ENCODE measurements at regions not wholly inside any gene's neighbourhood (a gene's known extent, or its start where the extent isn't known, plus 50 kb on each side); places are given as distances from the start of the nearest gene placed in this dataset.

DNA sequence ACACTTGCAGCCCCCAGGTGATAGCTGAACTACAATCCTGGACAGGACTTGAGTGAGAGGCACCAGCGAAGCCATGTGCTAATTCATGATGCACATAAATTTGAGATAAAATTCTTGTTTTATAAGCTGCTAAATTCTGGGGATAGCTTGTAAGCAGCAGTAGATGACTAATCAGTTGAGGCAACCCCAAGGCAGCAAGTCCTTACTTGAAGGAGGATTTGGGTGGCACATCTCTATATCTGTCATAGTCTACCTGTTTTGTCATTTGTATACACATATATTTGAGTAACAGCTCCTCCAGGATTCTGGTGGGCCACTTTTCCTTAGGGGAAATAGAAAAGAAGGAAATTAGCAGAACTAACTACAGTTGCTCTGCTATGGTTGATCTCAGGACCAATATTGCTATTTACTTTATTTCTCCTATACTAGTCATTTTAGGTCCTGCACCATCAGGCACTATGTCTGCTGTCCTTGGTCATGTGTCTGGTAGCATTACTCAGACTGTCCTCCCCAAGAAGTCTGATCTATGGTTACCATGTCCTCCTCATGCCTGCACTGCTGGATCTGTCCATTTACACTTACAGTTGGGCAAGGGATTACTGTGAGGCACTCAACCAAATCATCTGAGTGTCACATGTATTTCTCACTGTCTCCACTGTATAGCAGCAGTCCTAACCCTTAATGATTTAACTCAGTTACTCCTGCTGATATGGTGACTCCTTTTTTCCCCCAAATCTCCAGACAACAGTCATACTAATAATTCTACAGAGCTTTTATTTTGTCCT, 436.0 kb upstream of the CWC22 start:
- DNase-seq = no peak

DNA sequence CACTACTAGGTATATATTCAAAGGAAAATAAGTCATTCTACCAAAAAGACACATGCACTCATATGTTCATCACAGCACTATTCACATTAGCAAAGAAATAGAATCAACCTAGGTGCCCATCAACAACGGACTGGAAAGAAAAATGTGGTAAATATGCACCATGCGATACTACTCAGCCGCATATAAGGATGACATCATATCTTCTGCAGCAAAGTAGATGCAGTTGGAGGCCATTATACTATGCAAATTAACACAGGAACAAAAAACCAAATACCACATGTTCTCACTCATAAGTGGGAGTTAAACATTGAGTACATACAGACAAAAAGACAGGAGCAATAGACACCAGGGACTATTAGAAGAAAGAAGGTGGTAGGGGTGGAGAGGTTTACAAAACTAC, 412.1 kb upstream of the CWC22 start:
- no peak for DNase-seq

DNA sequence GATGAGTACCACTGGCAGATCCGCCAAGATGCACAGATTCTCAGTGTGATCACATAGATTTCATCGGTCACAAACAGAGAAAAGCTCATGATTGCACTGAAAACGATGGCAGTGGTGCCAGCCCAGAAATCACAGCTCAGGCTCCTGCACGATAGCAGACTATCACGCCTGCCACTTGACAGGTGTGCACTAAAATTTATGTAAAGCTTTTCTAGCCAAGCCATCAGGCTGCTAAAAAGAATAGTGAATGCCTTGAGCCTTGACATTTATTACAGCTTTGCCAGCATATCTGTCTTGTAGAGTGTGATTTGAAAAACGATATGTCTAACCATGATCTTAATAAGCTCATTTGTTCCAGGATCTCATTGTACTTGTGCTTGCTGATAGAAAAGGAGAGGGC, 409.5 kb upstream of the CWC22 start:
- DNase-seq = no peak

DNA sequence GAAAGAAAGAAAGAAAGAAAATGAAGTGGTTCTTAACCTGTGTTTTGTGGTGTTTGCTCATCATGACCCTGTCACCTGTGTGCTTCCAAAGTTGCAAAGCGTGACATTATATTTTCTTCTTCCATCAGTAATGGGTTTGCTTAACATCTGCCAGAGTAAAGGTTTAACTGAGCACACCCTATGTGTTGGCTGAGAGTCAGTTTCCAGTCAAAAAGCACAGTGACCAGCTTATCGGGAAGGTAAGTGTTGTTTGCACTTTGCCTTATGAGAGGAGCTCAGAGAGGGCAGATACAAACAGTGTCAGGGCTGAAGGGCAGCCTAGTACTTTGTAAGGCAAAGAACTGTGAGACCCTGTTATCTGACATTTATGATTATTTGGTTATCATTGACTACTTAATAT, 406.2 kb upstream of the CWC22 start:
- DNase-seq = no peak

DNA sequence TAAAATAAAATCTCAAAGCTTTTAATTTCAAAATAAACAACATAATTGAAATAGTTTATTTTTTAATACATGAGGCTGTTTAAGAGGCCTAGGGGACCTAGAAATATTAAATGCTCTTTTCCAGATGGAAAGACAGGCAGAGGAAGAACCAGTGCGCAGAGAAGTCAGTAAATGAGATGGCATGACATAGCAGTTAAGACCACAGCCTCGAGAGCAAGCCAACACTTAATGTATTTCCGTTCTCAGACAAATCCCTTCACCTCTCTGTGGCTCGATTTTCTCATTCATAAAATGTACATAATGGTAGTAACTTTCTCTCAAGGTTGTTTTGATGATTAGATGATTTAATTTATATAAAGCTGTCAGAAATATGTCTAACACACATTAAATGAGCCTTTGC, 405.1 kb upstream of the CWC22 start:
- no peak for DNase-seq

DNA sequence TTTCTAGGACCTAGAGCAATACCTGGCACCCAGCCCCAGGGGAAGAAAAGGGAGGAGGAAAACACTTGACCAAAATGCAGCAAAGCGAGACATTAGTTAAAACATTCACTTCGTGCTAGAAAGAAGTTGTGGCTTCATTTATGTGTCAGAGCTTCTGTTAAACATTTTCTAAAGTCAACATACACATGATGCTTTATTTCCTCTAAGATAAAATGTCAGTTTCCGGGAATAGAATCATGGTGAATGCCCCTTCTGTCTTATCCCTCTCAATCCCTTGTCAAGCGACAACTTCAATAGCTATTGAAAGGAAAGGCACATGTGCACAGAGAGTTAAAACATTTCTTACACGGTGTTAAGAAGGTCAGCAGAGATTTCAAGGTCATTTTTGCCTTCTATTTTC, 404.6 kb upstream of the CWC22 start:
- DNase-seq = no peak

DNA sequence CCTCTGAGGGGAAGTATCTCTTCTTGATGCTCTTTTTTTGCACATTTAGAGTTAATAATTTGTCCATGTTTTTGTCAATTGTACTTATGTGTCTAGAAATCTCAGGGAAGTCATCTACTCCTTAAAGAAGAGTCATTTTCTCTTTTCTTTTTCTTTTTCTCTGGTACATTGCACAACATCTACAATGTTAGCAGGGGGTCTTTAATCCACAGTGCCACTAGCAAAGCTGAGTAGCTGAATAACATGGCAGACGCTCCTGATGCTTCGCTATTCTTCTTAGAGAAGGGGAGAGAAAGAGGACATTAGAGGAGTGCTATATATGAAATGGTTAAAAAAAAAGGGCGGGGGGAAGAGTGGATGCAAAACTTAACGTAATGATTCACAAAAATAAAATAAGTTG, 399.6 kb upstream of the CWC22 start:
- DNase-seq = no peak

DNA sequence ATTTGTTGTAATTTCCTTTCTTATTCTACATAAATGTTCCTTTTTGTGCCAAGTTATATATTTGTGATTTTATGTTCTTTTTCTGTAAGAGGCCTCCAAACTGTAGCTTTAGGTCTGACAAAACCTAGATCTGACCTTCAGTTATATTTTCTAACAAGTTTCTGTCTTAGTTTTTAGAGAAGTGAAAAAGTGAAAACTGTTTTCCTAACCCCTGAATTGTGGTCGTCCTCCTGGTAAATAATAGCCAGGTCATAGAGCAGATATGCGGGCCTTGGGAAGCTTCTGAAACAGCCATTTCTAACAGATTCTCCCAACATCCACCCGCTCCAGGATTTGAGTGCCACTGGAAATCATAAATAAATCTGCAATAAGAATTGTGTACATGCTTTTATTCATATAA, 398.4 kb upstream of the CWC22 start:
- DNase-seq = no peak

DNA sequence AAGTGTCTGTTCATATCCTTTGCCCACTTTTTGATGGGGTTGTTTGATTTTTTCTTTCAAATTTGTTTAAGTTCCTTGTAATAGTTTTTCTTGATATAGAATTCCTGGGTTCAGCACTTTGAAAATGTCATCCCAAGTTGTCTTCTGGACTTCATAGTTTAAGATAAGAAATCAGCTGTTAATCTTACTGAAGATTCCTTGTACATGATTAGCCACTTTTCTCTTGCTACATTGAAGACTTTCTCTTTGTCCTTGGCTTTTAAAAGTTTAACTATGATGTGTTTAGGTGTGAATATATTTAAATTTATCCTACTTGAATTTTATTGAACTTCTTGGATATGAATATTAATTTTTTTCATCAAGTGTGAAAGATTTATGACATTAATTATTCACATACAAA, 387.2 kb upstream of the CWC22 start:
- DNase-seq = no peak

DNA sequence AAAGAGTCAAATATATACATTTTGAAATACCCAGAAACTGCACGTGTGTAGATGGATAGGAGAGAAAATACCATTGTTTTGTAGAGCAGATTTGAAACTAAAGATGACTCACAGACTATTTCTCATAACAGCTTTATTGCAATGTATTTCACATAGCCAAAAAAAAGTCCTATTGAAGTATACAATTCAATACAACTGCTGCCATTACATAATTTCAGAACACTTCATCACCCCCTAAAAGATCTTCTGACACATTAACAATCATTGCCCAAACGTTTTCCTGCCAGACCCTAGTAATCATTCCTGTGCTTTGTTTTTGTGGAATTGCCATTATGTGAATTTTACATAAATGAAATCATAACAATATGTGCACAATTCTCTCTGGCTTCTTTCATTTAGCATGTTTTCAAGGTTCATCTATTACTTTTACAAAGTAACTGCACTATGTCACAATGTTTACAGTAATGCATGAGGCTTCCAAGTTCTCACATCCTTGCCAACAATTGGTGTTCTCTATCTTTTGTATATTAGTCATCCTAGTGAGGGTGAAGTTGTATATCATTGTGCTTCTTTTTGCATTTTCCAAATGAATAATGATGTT, 378.6 kb upstream of the CWC22 start:
- DNase-seq = no peak

DNA sequence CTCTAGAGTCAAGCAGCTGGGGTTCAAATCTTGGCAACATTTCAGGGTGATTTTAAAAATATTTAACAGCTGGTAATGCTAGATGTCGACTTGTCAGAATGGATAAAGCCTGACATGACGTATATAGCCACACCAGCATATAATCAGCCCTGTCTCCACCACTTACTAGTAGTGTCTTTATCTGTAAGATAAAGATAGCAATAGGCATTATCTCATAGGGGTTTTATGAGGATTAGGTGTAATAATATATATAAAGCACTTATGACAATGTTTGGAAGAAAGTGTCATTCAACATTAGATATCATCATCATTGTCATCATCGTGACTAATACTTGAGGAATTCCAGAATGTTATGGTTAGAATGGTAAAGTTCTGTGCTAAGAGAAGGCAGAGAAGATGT, 369.0 kb upstream of the CWC22 start:
- DNase-seq = no peak

DNA sequence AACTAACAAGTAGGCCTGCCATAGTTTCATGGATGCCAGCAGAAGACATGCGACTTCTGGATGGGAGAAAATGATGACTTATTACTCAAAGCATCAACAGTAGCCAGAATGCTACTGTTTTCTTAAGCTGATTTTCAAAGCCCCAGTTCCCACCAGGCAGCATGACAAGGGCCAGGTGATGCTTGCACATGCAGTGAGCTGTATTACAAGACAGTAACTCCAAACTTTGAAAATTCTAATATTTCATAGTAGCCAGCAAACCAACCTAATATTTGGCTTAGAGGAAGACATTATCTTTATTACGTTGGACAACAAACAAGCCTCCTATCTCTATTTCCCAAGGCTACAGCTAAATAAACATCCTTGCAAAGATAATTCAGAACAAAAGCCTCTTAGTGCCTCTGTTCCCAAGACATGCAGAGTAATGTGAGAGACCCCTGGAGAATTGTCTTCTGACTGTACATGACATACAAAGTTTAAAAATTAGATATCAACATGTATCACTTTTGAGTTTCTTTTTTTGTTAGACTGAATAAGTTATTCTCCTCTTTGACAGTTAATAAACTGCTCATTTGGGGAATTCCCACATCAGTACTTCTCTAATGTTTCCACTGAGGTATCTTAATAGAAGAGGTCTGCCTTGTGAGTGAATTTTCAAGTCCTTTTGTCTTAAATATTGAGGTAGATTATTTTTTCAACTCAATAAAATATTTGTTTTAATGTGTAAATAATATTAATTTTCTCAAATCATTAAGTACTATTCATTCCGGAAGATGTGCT, 367.6 kb upstream of the CWC22 start:
- no peak for DNase-seq

DNA sequence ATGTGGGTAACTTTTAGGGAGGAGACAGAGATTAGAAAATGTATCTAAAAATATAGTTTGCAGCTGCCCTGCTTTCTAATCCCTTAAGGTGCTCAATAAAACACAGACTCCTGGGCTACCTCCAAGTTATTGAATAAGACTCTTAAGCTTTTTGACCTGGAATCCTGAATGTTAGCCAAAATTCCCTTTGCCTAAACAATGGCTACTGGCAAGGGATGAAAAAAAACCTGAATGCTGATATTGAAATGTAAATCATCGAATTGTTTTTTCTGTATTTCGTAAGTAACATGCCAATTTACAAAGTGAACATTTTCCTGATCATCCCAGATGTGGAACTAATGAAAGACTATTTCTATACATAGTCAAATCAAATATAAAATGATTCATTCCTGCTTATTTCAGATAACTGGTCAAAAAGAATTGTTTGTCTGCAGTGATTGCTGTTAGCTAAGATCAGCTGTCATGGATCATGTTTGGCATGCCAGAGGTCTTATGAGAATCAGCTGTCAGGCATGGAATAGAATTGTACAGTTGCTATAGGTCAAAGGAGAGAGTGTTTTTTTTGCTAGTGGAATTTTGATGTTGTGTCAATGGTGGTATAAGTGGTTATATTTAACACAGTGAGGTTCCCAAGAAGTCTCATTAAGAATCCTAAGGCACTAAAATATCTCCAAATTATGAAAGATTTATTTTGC, 363.6 kb upstream of the CWC22 start:
- DNase-seq = no peak

DNA sequence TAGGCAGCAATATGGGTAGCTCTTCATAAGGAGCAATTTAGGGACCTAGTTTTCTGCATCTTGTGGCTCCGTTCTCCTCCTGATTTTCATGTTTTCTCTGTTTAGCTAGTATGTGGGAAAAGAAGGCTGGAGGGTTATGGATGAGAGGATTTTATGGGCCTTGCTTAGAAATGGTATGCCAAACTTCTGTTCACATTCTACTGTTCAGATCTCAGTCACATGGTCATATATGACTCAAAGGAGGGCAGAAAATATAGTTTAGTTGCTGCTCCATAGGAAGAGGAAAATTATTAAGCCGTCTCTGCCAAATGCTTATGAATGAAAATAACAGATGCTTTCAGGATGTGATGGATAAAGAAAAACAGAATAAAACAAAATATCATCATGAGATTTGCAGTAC, 361.8 kb upstream of the CWC22 start:
- DNase-seq = no peak

DNA sequence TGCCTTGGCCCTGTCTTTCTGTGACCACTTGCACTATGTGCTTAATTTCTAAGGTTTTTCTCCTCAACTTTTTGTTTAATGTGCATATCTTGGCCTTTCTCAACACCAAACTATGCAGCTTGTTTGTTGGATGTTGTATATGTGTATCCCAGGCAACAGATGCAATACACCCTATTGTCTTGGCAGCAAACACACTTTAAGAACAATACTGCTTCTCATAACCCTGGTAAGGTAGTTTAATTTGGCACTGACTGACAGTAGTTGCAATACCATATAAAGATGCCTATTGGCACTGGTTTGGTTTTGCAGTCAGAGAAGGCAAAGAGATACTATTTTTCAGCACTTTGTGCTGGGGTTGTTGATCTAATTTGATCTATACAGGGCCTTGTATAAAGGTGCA, 360.7 kb upstream of the CWC22 start:
- no peak for DNase-seq

DNA sequence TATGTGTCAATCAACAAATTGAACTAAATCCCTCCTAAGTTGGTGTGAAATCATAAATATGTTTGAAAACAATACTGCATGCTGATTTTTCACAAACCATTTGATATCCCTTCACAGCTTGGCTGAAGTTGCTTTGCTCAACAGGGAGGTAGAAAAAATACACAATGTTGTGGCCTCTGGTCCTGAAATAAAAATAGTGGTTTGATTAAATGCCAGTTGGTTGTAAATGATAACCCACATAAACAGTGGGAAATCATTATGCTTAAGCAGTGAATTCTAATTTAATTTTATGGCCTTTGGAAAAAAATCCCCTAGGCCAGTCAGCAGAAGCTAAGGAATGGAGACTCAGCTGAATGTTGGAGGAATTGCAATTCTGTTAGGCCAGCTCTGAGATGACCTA, 359.4 kb upstream of the CWC22 start:
- no peak for DNase-seq

DNA sequence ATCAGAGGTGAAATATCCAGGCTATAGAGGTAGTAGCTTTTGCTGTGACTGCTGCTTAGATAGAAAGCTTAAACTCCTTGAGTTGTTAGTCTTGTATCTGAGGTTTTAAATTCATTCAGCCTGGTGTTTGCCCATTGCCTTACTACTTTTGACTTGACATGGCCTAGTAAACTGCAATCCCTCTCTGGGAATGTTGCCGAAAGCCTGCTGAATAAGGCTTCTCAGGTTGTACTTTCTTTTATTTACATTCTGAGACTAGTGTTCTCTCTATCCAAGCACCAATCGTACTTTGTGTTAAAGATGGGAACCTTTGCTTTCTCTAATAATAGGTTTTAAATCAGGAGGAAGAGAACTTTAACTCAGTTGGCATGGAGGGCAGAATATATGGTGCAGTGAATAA, 357.6 kb upstream of the CWC22 start:
- DNase-seq = no peak

DNA sequence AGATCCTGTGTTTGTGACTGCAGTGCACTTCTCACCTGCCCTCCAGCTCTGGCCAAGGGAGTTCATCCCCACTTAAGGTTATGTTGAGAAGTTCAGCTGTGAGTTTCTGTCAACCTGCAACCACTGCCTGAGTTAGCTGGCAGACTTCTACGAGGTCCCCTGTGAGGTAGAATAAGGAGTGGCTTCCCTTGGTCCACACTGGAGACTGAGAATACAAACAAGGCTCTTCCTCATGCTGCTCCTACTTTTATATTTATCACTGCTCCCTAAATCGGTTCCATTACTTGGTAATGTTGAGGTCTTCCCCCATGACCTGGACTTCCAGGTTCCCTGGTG, 353.2 kb upstream of the CWC22 start:
- no peak for DNase-seq

DNA sequence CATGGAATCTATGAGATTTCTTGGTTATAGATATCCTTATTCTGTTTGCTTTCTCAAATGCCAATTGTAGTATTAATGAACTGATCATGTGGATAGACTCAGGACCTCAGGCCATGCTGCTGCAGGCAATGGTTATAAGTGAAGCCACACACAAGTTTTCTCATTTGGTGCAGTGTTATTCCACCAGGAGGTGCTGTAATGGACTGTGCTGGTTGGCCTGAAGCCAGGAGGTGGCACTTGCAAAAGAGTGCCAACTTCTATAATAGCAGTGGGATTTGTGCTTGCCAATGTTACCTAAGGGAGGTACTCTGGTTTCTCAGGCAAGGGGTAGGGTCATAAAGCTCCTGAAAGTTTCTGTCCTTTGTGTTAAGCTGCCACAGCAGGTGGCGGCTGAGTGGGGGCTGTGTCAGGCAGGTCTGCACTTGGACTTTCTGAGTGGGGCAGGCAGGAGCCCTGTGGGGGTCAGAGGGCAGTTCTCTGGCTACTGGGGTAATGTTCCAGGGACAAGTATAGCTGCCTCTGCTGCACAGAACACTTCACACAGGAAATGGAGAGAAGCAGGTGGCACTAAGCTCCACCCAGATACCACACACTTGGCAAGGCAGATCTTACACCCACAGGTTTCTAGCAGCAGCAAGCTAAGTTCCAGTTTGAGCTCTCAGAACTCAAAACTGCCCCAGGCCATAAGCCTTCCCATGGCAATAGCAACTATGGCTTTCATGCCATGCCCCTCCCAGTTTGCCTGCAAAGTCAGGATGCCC, 352.6 kb upstream of the CWC22 start:
- no peak for DNase-seq

DNA sequence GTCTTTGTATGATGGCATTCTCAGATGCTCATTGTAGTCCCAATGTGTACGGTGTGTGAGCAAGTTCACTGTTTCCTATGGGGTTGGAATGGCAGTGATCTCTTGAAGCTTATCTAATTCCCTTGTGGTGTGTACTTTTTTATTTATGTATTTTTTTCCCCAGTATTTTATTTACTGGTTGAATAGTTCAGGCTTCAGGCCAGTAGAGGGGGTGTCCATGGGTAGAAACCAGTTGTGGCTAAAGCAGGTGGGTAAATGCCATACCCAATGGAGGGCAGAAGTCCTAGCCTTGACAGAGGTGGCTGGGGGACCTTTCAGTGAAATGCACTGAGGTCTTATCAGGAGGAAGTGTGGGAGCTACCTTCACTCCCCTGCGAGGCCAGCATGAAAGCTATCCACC, 351.4 kb upstream of the CWC22 start:
- DNase-seq = no peak

DNA sequence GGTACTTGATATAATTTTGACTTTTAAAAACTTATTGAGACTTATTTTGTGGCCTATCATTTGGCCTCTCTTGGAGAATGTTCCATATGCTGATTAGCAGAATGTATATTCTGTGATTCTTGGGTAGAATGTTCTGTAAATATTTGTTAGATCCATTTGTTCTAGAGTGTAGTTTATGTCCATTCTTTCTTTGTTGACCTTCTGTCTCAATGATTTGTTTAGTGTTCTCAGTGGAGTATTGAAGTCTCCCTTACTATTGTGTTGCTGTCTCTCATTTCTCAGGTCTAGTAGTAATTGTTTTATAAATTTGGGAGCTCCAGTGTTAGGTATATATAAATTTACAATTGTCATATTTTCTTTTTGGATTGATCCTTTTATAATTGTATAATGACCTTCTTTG, 349.6 kb upstream of the CWC22 start:
- no peak for DNase-seq

DNA sequence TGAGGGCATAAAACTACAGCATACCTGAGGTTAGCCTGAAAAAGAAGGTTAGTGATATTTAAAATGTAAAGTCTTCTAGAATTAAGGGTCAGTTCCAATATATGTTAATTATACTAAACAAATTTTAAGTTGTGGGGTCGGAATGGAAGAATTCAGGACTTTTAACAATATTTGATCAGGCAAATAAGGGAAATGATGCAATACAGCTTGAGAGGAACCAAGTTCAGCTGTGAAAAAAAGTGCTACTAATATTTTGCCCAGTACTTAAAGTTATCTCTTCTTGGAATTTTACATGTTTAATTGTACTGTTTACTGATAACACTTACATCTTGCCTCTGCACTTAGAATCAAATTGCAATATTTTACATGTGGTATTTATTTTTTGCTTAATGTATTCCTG, 345.5 kb upstream of the CWC22 start:
- DNase-seq = no peak

DNA sequence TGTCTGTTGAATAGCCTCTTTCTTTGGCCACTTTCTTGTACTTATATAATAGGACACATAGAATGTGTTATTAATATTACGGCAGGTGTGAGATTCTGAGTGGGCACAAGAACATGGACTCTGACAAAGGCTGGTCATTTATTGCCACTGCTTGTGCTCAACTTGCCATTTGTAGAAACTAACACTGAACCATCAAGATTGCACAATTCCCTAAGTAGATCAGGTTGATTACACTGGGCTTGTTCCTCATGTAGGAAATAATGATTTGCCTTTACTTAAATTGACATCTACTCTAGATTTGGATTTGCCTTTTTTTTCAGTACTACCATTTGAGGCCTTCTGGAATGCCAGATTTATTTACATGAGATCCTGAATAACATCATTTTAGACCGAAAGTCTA, 342.7 kb upstream of the CWC22 start:
- DNase-seq = no peak
